PC-9 (cell line): ENCODE measurements at regions not wholly inside any gene's neighbourhood (a gene's known extent, or its start where the extent isn't known, plus 50 kb on each side); places are given as distances from the start of the nearest gene placed in this dataset.

Experiments
- BruUV-seq: library from RNA; stranded (reverse); fragments of 400-500 nt; replicated peaks from 2 replicates; lab custom pipeline; 2021; lab: Mats Ljungman, UMichigan
- CTCF ChIA-PET: fragments of 300-600 bp; sonication (Branson Sonifier 250); formaldehyde crosslinking; loops from one replicate; lab custom pipeline; 2022; ENCODE audit warnings: antibody characterized with exemption; lab: Charles Lee
- POLR2A ChIA-PET: fragments of 300-600 bp; sonication (Branson Sonifier 250); formaldehyde crosslinking; loops from one replicate; lab custom pipeline; 2022; ENCODE audit warnings: antibody characterized with exemption; ENCODE audit not compliant: unreplicated experiment; lab: Charles Lee
- DNase-seq, 2 experiments: peaks; one replicate each; pipeline versions ENCODE4 v3.0.0 to v3.0.0-alpha.2; 2015 to 2022; ENCODE audit warnings: mixed read lengths in 1 of 2
- H2AFZ ChIP-seq: fragments of 200-600 bp; sonication (generic); 2 replicates; pipeline ENCODE4 v1.8.1; 2017; ENCODE audit warnings: antibody characterized with exemption
- H3F3A ChIP-seq: fragments of 200-600 bp; sonication (generic); 2 replicates; pipeline ENCODE4 v1.8.1; 2017; ENCODE audit warnings: antibody characterized with exemption, mild to moderate bottlenecking, low read depth; ENCODE audit not compliant: insufficient read depth
- H3K27ac ChIP-seq: fragments of 200-600 bp; sonication (generic); 2 replicates; pipeline ENCODE4 v1.6.1; 2016; ENCODE audit warnings: mixed run types
- H3K27me3 ChIP-seq: fragments of 200-600 bp; sonication (generic); 2 replicates; pipeline ENCODE4 v1.6.1; 2016; ENCODE audit warnings: low read depth, mixed run types; ENCODE audit not compliant: insufficient read depth
- H3K36me3 ChIP-seq: fragments of 200-600 bp; sonication (generic); 2 replicates; pipeline ENCODE4 v1.6.1; 2016; ENCODE audit warnings: low read depth, mixed run types
- H3K4me1 ChIP-seq: fragments of 200-600 bp; sonication (generic); replicated peaks from 2 replicates; pipeline ENCODE4 v1.6.1; 2016; ENCODE audit warnings: mixed run types; ENCODE audit not compliant: insufficient read depth
- H3K4me2 ChIP-seq: fragments of 200-600 bp; sonication (generic); 2 replicates; pipeline ENCODE4 v1.6.1; 2017; ENCODE audit warnings: mixed run types
- H3K4me3 ChIP-seq: fragments of 200-600 bp; sonication (generic); 2 replicates; pipeline ENCODE4 v1.6.1; 2016; ENCODE audit warnings: mixed run types
- H3K79me2 ChIP-seq: fragments of 200-600 bp; sonication (generic); 2 replicates; pipeline ENCODE4 v1.6.1; 2017; ENCODE audit warnings: low read depth, mixed run types
- H3K9me2 ChIP-seq: fragments of 200-600 bp; sonication (generic); 2 replicates; pipeline ENCODE4 v1.8.1; 2017; ENCODE audit warnings: mild to moderate bottlenecking; ENCODE audit not compliant: insufficient read depth
- H3K9me3 ChIP-seq: fragments of 200-600 bp; sonication (generic); 2 replicates; pipeline ENCODE4 v1.8.1; 2016; ENCODE audit warnings: low read depth; ENCODE audit not compliant: insufficient read depth
- H4K20me1 ChIP-seq: fragments of 200-600 bp; sonication (generic); 2 replicates; pipeline ENCODE4 v1.8.1; 2017; ENCODE audit not compliant: insufficient read depth
- EZH2 ChIP-seq: fragments of 200-600 bp; sonication (generic); IDR thresholded peaks from 2 replicates; pipeline ENCODE4 v1.8.0; 2017; ENCODE audit warnings: antibody characterized with exemption, low read depth
- intact Hi-C: fragments of 100-400 bp; cut with micrococcal nuclease; formaldehyde crosslinking; loops from one replicate; pipeline ENCODE4 v1.10.0; 2022; ENCODE audit not compliant: unreplicated experiment
- TF ChIP-seq, protein P1 (sequence below): fragments of 200-600 bp; sonication (generic); conservative IDR thresholded peaks from 2 replicates; pipeline ENCODE4 v1.6.1; 2017; ENCODE audit warnings: mixed run types, antibody characterized with exemption, mild to moderate bottlenecking, moderate library complexity

DNA sequence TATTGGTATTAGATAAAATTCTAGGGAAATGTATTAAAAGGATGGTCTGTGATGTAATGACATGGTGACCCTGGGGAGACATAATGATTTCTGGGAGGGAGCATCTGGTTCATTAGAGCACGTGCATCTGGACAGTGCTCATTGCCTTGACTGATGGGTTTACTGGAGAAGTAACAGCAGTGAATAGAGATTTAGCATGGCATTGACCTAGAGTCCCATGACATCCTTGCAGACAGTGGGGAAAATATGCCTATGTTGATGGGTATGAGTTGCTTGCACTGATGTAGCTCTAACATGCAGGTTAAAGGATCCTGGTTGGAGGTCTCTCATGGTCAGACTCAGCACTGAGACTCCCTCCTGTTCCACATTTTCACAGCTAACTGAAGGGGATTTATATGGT lies 164.1 kb upstream of the OLIG3 start:
- Histone ChIP-seq H2AFZ (no peak overlapping the region), H3K9me3 (peaks cover 25% of the 10 kb centered on the region), H3K9me2 (no peaks in the 10 kb centered on the region), H3K4me1 (peaks cover 36% of the 10 kb centered on the region), H3K4me3 (no peak overlapping the region), H3K27me3 (no peaks in the 10 kb centered on the region), H3F3A (peaks cover 30% of the 10 kb centered on the region), H3K36me3 (0 out of 2 replicates have a peak, but pooled peaks cover 8% of the 10 kb centered on the region), H4K20me1 (no peaks in the 10 kb centered on the region), H3K4me2 (peak overlapping the region; percentile 51), H3K79me2 (no peaks in the 10 kb centered on the region), H3K27ac (peak overlapping the region; percentile 78)
- intact Hi-C loops: no loop called here
- POLR2A ChIA-PET: interaction anchor here (0.6 kb wide), 2 partner anchors 10 to 167 kb away, joined by 3 to 5 read pairs; no protein-coding TSS in a partner anchor
- CTCF ChIA-PET: interaction anchor here (1.0 kb wide), 1 partner anchor 9 kb away, joined by 3 read pairs; no protein-coding TSS in a partner anchor
- TF ChIP-seq EZH2: no peak
- TF ChIP-seq, protein P1, sequence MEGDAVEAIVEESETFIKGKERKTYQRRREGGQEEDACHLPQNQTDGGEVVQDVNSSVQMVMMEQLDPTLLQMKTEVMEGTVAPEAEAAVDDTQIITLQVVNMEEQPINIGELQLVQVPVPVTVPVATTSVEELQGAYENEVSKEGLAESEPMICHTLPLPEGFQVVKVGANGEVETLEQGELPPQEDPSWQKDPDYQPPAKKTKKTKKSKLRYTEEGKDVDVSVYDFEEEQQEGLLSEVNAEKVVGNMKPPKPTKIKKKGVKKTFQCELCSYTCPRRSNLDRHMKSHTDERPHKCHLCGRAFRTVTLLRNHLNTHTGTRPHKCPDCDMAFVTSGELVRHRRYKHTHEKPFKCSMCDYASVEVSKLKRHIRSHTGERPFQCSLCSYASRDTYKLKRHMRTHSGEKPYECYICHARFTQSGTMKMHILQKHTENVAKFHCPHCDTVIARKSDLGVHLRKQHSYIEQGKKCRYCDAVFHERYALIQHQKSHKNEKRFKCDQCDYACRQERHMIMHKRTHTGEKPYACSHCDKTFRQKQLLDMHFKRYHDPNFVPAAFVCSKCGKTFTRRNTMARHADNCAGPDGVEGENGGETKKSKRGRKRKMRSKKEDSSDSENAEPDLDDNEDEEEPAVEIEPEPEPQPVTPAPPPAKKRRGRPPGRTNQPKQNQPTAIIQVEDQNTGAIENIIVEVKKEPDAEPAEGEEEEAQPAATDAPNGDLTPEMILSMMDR: no peak
- DNase-seq: no peak
- BruUV-seq: no TSS peak

DNA sequence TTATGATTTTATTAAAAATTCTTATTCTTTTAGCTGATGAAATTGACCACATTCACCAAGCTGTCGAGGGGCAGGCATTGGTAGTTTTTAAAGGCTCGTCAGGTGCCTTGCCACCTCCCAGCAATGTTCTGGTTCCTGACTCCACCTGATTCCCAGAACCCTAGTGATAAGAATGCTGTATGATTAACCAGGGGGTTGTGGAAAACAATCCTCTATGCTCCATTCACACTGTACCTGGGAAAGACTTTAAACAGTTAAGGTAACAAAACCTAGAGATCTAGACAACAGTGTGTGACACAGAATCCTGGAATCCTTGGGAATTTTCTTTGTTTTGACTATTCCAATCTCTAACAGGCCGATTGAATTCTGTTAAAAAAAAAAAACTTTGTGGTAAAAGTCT lies 165.7 kb upstream of the OLIG3 start:
- BruUV-seq: no TSS peak
- Histone ChIP-seq H3K4me3 (no peak overlapping the region), H3K4me2 (no peak overlapping the region), H3K36me3 (no peaks in the 10 kb centered on the region), H2AFZ (no peak overlapping the region), H3K4me1 (peaks cover 31% of the 10 kb centered on the region), H3K27ac (no peak overlapping the region), H3K9me2 (no peaks in the 10 kb centered on the region), H3K9me3 (peaks cover 13% of the 10 kb centered on the region), H3K79me2 (no peaks in the 10 kb centered on the region), H3K27me3 (no peaks in the 10 kb centered on the region), H3F3A (peaks cover 30% of the 10 kb centered on the region), H4K20me1 (no peaks in the 10 kb centered on the region)
- TF ChIP-seq EZH2: no peak
- TF ChIP-seq, protein P1: no peak
- intact Hi-C loops: no loop called here
- DNase-seq: no peak
- ChIA-PET POLR2A (no interaction called here), CTCF (no interaction called here)

DNA sequence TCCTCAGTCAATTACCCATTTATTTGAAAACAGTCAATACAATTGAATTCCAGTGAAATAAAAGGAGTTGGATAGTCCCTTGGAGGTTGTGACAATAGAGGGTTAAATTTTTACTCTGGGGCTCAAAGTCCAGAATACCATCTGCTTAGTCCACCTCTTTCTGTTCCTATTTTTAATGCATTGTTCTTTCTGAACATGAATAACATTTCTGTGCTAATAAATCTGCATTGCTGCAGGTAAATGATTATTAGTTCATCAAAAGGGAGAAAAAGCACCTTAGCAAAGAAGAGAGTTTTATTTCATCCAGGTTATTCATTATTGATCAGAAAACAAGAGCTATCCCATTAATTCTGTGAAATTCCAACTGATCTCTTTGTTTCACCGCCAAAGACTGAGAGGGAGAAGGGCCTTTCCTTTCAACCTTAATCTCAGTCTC lies 166.1 kb upstream of the OLIG3 start:
- Histone ChIP-seq H3K4me3 (no peak overlapping the region), H3K4me2 (no peak overlapping the region), H3K4me1 (peaks cover 31% of the 10 kb centered on the region), H3K36me3 (no peaks in the 10 kb centered on the region), H4K20me1 (no peaks in the 10 kb centered on the region), H3K9me3 (peaks cover 13% of the 10 kb centered on the region), H3K9me2 (no peaks in the 10 kb centered on the region), H3K27me3 (no peaks in the 10 kb centered on the region), H3K27ac (no peak overlapping the region), H2AFZ (no peak overlapping the region), H3K79me2 (no peaks in the 10 kb centered on the region), H3F3A (peaks cover 30% of the 10 kb centered on the region)
- TF ChIP-seq, protein P1: no peak
- ChIA-PET POLR2A (no interaction called here), CTCF (no interaction called here)
- no peak for DNase-seq
- no TSS peak for BruUV-seq
- intact Hi-C loops: no loop called here
